Neural cell (in vitro differentiated cells): ENCODE measurements at regions not wholly inside any gene's neighbourhood (a gene's known extent, or its start where the extent isn't known, plus 50 kb on each side); places are given as distances from the start of the nearest gene placed in this dataset.

ENCODE experiments used
- CTCF ChIP-seq: fragments of 450-650 bp; IDR thresholded peaks from 2 replicates; pipeline ENCODE4 v1.5.1; 2014; ENCODE audit warnings: antibody characterized with exemption, mild to moderate bottlenecking, moderate library complexity; ENCODE audit not compliant: poor library complexity, severe bottlenecking
- EP300 ChIP-seq: fragments of 450-650 bp; conservative IDR thresholded peaks from 2 replicates; pipeline ENCODE4 v1.6.1; 2014; ENCODE audit warnings: antibody characterized with exemption, mild to moderate bottlenecking, moderate library complexity; ENCODE audit not compliant: poor library complexity, severe bottlenecking
- EZH2 ChIP-seq: fragments of 200-600, 300-800 bp; shearing (Covaris generic), sonication (generic); IDR thresholded peaks from 2 replicates; pipeline ENCODE4 v1.6.1; 2014; ENCODE audit warnings: antibody characterized with exemption, low read length, borderline replicate concordance, mild to moderate bottlenecking; ENCODE audit not compliant: insufficient read depth, poor library complexity, severe bottlenecking
- MXI1 ChIP-seq: fragments of 450-650 bp; conservative IDR thresholded peaks from 2 replicates; pipeline ENCODE4 v1.6.1; 2014; ENCODE audit warnings: antibody characterized with exemption, mild to moderate bottlenecking; ENCODE audit not compliant: poor library complexity, severe bottlenecking
- POLR2AphosphoS5 ChIP-seq: IDR thresholded peaks from 2 replicates; pipeline ENCODE4 v1.6.1; 2012
- RAD21 ChIP-seq: fragments of 450-650 bp; conservative IDR thresholded peaks from 2 replicates; pipeline ENCODE4 v1.6.1; 2014; ENCODE audit warnings: antibody characterized with exemption, mild to moderate bottlenecking, moderate library complexity
- REST ChIP-seq: IDR thresholded peaks from 2 replicates; pipeline ENCODE4 v1.6.1; 2012; ENCODE audit warnings: borderline replicate concordance
- SMC3 ChIP-seq: fragments of 450-650 bp; conservative IDR thresholded peaks from 2 replicates; pipeline ENCODE4 v1.6.1; 2014; ENCODE audit warnings: antibody characterized with exemption, mild to moderate bottlenecking, moderate library complexity; ENCODE audit not compliant: poor library complexity
- TAF1 ChIP-seq: IDR thresholded peaks from 2 replicates; pipeline ENCODE4 v1.6.1; 2012; ENCODE audit warnings: low read depth

GRCh38 chr1:82141390-82141789, 340.7 kb downstream of the ADGRL2 start:
- TF ChIP-seq CTCF (no peak), POLR2AphosphoS5 (no peak), RAD21 (no peak), EZH2 (no peak), REST (no peak), EP300 (no peak), MXI1 (no peak), TAF1 (no peak), SMC3 (no peak)
